Cardiac muscle cell (in vitro differentiated cells and primary cell): ENCODE measurements at regions not wholly inside any gene's neighbourhood (a gene's known extent, or its start where the extent isn't known, plus 50 kb on each side); places are given as distances from the start of the nearest gene placed in this dataset.
A peak's percentile ranks its signal among the peaks of the same experiment; 100 is the strongest.

ENCODE experiments used
- DNase-seq, 2 donors: peaks; one replicate each; pipeline versions ENCODE4 v3.0.0 to v3.0.0-alpha.2; 2010 to 2017; ENCODE audit warnings: low read depth in 1 of 2, low spot score in 1 of 2
- H3K27ac ChIP-seq: fragments of 200-600 bp; sonication (generic); 2 replicates; pipeline ENCODE4 v1.5.1; 2016
- H3K27me3 ChIP-seq: fragments of 200-600 bp; sonication (generic); 2 replicates; pipeline ENCODE4 v1.6.0; 2016; ENCODE audit warnings: control low read depth
- H3K36me3 ChIP-seq: fragments of 200-600 bp; sonication (generic); 2 replicates; pipeline ENCODE4 v1.5.1; 2016; ENCODE audit warnings: control low read depth
- H3K4me1 ChIP-seq: fragments of 200-600 bp; sonication (generic); 2 replicates; pipeline ENCODE4 v1.8.1; 2017; ENCODE audit warnings: low read depth, mild to moderate bottlenecking, mixed run types
- H3K4me3 ChIP-seq: fragments of 200-600 bp; sonication (generic); 2 replicates; pipeline ENCODE4 v1.5.1; 2016; ENCODE audit warnings: mild to moderate bottlenecking
- H3K9me3 ChIP-seq: fragments of 200-600 bp; sonication (generic); 2 replicates; pipeline ENCODE4 v1.5.1; 2017; ENCODE audit warnings: low read depth, mild to moderate bottlenecking, control low read depth
- TF ChIP-seq, protein P1 (sequence below): IDR thresholded peaks from 2 replicates; pipeline ENCODE4 v1.5.1; 2012; ENCODE audit warnings: low read depth, mild to moderate bottlenecking, low read length

DNA sequence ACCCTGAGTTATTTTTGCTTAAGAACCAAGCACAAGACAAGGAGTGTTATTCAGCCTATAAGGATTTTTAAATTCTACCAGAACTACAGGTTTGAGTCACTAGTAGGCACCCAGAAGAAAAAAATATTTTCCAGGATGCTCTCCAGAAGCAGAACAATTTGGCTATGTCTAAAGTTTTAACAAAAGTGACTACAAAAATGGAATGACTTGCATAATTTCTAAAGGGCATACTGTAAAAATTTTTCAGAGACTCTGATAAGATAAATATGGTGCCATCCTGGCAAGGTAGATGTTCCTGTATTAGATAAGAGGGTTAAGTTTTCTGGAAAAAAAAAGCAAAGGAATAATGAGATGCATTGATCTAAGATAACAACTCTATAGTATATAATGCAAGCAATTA is 68.6 kb upstream of the FAM9A start:
- no peaks in the 10 kb centered on the region for H3K4me1 ChIP-seq
- H3K9me3 ChIP-seq, result no peaks in the 10 kb centered on the region
- no peak overlapping the region for H3K4me3 ChIP-seq
- no peaks in the 10 kb centered on the region for H3K36me3 ChIP-seq
- no peak for DNase-seq
- no peak overlapping the region for H3K27ac ChIP-seq
- H3K27me3 ChIP-seq, result no peaks in the 10 kb centered on the region
- TF ChIP-seq, protein P1, sequence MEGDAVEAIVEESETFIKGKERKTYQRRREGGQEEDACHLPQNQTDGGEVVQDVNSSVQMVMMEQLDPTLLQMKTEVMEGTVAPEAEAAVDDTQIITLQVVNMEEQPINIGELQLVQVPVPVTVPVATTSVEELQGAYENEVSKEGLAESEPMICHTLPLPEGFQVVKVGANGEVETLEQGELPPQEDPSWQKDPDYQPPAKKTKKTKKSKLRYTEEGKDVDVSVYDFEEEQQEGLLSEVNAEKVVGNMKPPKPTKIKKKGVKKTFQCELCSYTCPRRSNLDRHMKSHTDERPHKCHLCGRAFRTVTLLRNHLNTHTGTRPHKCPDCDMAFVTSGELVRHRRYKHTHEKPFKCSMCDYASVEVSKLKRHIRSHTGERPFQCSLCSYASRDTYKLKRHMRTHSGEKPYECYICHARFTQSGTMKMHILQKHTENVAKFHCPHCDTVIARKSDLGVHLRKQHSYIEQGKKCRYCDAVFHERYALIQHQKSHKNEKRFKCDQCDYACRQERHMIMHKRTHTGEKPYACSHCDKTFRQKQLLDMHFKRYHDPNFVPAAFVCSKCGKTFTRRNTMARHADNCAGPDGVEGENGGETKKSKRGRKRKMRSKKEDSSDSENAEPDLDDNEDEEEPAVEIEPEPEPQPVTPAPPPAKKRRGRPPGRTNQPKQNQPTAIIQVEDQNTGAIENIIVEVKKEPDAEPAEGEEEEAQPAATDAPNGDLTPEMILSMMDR, result no peak

DNA sequence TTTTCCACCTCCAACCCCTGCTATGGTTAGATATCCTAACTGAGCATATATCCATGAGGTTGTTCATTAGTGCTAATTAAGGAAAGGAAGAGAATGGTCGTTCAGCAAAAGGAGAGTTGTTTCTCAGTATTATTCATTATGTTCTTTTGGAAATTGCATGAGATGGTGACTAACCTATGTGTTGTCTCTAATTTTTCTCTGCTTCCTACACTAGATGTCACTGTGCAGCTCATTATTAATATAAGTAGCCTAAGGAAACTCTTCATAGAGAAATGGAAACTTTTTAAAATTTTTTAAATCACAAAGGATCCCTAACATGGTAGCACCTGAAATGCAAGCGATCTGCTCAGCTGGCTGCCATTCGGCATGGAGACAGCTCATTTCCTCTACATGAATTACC is 67.7 kb upstream of the FAM9A start:
- H3K4me1 ChIP-seq, result no peaks in the 10 kb centered on the region
- no peak overlapping the region for H3K4me3 ChIP-seq
- DNase-seq, result peak; percentile 10 to 50
- no peak overlapping the region for H3K27ac ChIP-seq
- H3K27me3 ChIP-seq, result no peaks in the 10 kb centered on the region
- H3K9me3 ChIP-seq, result no peaks in the 10 kb centered on the region
- no peaks in the 10 kb centered on the region for H3K36me3 ChIP-seq
- TF ChIP-seq, protein P1, result peak; percentile 29

DNA sequence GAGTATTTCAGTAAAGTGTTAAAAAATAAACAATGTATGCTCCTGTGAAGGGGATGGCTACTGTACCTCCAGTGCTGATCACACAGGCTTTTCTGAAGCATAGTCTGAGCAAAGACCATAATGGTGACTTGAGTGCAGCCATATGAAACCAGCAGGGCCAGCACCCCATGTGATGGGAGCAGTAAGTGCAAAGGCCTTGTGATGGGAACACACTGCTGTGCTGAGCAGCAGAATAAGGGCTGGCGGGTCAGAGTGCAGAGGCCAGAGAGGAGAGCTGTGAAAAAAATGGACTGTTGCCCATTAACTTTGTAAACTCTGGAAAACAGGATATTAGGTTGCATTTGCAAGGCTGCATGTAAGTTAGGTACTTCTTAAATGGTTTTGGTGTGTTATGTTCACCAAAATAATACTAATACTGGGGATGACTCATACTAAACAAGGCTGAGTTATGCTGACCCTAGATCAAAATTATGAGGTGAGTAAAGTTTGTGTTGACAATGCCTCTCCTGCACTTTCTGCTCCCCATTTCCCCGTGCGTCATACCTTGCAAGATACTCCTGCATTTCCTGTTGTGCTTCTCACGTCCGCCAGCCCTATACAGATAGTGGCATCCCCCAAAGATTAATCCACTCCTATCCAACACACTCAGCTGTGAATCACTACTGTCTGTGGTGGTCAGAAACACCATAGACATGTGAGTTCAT is 67.0 kb upstream of the FAM9A start:
- Histone ChIP-seq H3K36me3 (no peaks in the 10 kb centered on the region), H3K4me1 (no peaks in the 10 kb centered on the region), H3K27ac (no peak overlapping the region), H3K27me3 (no peaks in the 10 kb centered on the region), H3K4me3 (no peak overlapping the region), H3K9me3 (no peaks in the 10 kb centered on the region)
- TF ChIP-seq, protein P1, result no peak
- peak in 1 of 2 donors; percentile 66 for DNase-seq

DNA sequence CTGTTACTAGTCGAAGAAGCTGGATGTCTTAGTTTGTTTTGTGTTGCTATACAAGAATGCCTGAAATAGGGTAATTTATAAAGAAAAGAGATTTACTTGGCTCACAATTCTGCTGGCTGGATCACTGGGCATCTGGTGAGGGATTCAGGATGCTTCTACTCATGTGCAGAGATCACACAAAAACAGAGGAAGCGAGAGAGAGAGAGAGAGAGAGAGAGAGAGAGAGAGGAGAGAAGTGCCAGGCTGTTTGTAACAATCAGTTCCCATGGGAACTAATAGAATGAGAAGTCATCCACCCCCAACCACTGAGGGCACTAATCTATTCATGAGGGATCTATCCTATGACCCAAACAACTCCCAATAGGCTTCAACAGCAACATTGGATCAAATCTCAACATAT is 66.2 kb upstream of the FAM9A start:
- no peaks in the 10 kb centered on the region for H3K27me3 ChIP-seq
- H3K4me3 ChIP-seq, result no peak overlapping the region
- TF ChIP-seq, protein P1, result no peak
- no peaks in the 10 kb centered on the region for H3K4me1 ChIP-seq
- no peak overlapping the region for H3K27ac ChIP-seq
- H3K36me3 ChIP-seq, result no peaks in the 10 kb centered on the region
- no peak for DNase-seq
- no peaks in the 10 kb centered on the region for H3K9me3 ChIP-seq

DNA sequence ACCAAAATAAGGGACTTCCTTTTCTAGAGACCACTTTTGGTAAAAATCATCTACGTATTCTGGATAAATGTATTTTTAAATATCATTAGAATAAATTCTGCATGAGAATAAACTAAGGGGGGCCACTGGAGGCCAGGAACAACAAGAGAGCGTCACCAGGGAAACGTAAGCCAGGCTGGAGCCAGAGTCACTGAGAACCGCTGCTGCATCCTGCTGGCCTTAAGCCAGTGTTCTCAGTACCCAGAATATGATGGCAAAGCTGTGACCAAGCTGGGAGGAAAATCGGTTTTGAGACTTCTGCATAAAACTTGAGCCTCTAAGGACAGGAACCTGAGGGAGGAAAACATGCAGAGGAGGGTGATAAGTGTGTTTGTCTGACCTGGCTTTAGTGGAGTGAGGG is 63.0 kb upstream of the FAM9A start:
- Histone ChIP-seq H3K27me3 (no peaks in the 10 kb centered on the region), H3K4me3 (no peak overlapping the region), H3K27ac (no peak overlapping the region), H3K36me3 (no peaks in the 10 kb centered on the region), H3K4me1 (no peaks in the 10 kb centered on the region), H3K9me3 (no peaks in the 10 kb centered on the region)
- TF ChIP-seq, protein P1, result no peak
- peak in 1 of 2 donors; percentile 30 for DNase-seq
